ENCODE measurements at regions not wholly inside any gene's neighbourhood (a gene's known extent, or its start where the extent isn't known, plus 50 kb on each side); places are given as distances from the start of the nearest gene placed in this dataset.
A peak's percentile ranks its signal among the peaks of the same experiment; 100 is the strongest.

GRCh38 chr12:102549691-102550090 is 69.3 kb upstream of the IGF1 start:
- Mint-ChIP-seq H3K36me3 (ENCODE audit: low read depth, unreplicated experiment) (no peaks in the 10 kb centered on the region), H3K4me1 (ENCODE audit: unreplicated experiment) (no peaks in the 10 kb centered on the region), H3K27me3 (ENCODE audit: unreplicated experiment) (no peaks in the 10 kb centered on the region), H3K4me3 (ENCODE audit: unreplicated experiment) (no peak overlapping the region), H3K9me3 (ENCODE audit: unreplicated experiment) (no peaks in the 10 kb centered on the region), H3K27ac (ENCODE audit: unreplicated experiment) (no peak overlapping the region)
- DNase-seq (ENCODE audit: low spot score) = no peak
- no peak for TF ChIP-seq CTCF (IDR thresholded peaks at IDR 0.05; ENCODE audit: unreplicated experiment)

GRCh38 chr12:102548543-102548942 is 68.2 kb upstream of the IGF1 start:
- no peak for DNase-seq (ENCODE audit: low spot score)
- no peak for TF ChIP-seq CTCF (IDR thresholded peaks at IDR 0.05; ENCODE audit: unreplicated experiment)
- Mint-ChIP-seq H3K27me3 (ENCODE audit: unreplicated experiment) (no peaks in the 10 kb centered on the region), H3K9me3 (ENCODE audit: unreplicated experiment) (no peaks in the 10 kb centered on the region), H3K4me1 (ENCODE audit: unreplicated experiment) (no peaks in the 10 kb centered on the region), H3K4me3 (ENCODE audit: unreplicated experiment) (no peak overlapping the region), H3K27ac (ENCODE audit: unreplicated experiment) (no peak overlapping the region), H3K36me3 (ENCODE audit: low read depth, unreplicated experiment) (no peaks in the 10 kb centered on the region)

GRCh38 chr12:102543494-102544485 is 63.4 kb upstream of the IGF1 start:
- H3K9me3 Mint-ChIP-seq (ENCODE audit: unreplicated experiment) = no peaks in the 10 kb centered on the region

GRCh38 chr12:102542816-102543440 is 62.6 kb upstream of the IGF1 start:
- no peaks in the 10 kb centered on the region for H3K36me3 Mint-ChIP-seq (ENCODE audit: low read depth, unreplicated experiment)
- no peak for DNase-seq (ENCODE audit: low spot score)
- no peaks in the 10 kb centered on the region for H3K4me1 Mint-ChIP-seq (ENCODE audit: unreplicated experiment)
- H3K9me3 Mint-ChIP-seq (ENCODE audit: unreplicated experiment) = no peaks in the 10 kb centered on the region
- H3K4me3 Mint-ChIP-seq (ENCODE audit: unreplicated experiment) = no peak overlapping the region
- H3K27ac Mint-ChIP-seq (ENCODE audit: unreplicated experiment) = no peak overlapping the region
- peaks cover 2% of the 10 kb centered on the region for H3K27me3 Mint-ChIP-seq (ENCODE audit: unreplicated experiment)
- no peak for TF ChIP-seq CTCF (IDR thresholded peaks at IDR 0.05; ENCODE audit: unreplicated experiment)

More at GRCh38 chr12:102543494-102544485, 63.4 kb upstream of the IGF1 start:
- Mint-ChIP-seq H3K27me3 (ENCODE audit: unreplicated experiment) (peaks cover 2% of the 10 kb centered on the region), H3K4me1 (ENCODE audit: unreplicated experiment) (no peaks in the 10 kb centered on the region), H3K36me3 (ENCODE audit: low read depth, unreplicated experiment) (no peaks in the 10 kb centered on the region), H3K27ac (ENCODE audit: unreplicated experiment) (no peak overlapping the region), H3K4me3 (ENCODE audit: unreplicated experiment) (no peak overlapping the region)
- TF ChIP-seq CTCF (IDR thresholded peaks at IDR 0.05; ENCODE audit: unreplicated experiment) = peak; percentile 15
- DNase-seq (ENCODE audit: low spot score) = no peak
